Stimulated activated effector memory CD8-positive, alpha-beta T cell treated with anti-CD3 and anti-CD28 coated beads, Interleukin-12 subunit alpha, Interleukin-12 subunit beta, amount 100 ng/mL, for 72 hours (primary cell): ENCODE measurements at regions not wholly inside any gene's neighbourhood (a gene's known extent, or its start where the extent isn't known, plus 50 kb on each side); places are given as distances from the start of the nearest gene placed in this dataset.

ENCODE experiments used
- ATAC-seq: fragments of 150-1000 bp; cut with Tn5 transposase; 2 replicates; pipeline ENCODE4 v1.10.0; 2021
- DNase-seq, 2 donors: peaks; one replicate each; pipeline ENCODE4 v3.0.0; 2021 to 2022; ENCODE audit warnings: low spot score in 2 of 2
- H3K27ac Mint-ChIP-seq: one replicate; pipeline ENCODE4 v1.8.0; 2022; ENCODE audit warnings: mild to moderate bottlenecking, mixed read lengths
- H3K36me3 Mint-ChIP-seq: one replicate; pipeline ENCODE4 v1.8.0; 2022; ENCODE audit warnings: mild to moderate bottlenecking, mixed read lengths
- H3K4me1 Mint-ChIP-seq: one replicate; pipeline ENCODE4 v1.8.0; 2022; ENCODE audit warnings: mixed read lengths
- H3K4me3 Mint-ChIP-seq: one replicate; pipeline ENCODE4 v1.8.0; 2022; ENCODE audit warnings: mild to moderate bottlenecking, mixed read lengths
- H3K9me3 Mint-ChIP-seq: one replicate; pipeline ENCODE4 v1.8.0; 2022; ENCODE audit warnings: mixed read lengths

GRCh38 chr2:185202381-185202780 lies 536.2 kb upstream of the FSIP2 start:
- ATAC-seq: no peak
- DNase-seq: no peak
- Mint-ChIP-seq H3K4me3 (no peak overlapping the region), H3K9me3 (peaks cover 8% of the 10 kb centered on the region), H3K4me1 (no peaks in the 10 kb centered on the region), H3K36me3 (no peaks in the 10 kb centered on the region), H3K27ac (no peak overlapping the region)

DNA sequence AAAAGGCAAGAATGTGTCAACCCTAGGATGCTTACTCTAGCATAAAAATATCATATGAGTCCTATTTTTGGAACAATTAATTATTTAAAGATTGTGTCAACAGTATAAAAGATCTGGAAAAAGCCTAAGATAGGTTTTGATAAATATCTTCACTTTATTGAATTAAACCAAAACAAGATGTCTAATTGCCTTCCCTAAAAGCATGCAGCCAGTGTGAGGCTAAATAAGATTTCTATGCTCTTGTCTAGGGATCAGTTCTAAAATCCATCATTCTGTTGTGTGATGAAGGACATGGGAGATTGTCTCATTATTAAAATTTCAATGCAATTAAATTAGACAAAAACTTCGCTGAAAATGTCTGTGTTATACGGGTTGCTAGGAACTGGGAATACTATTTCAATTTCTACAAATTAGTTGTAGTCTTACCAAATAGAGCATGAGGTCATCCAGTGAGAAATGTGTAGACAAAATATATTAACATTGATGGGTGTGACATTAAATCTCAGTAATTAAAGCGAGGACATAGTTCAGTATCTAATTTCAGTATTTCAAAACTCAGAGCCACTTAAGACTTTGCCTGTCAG lies 535.6 kb upstream of the FSIP2 start:
- no peak overlapping the region for H3K27ac Mint-ChIP-seq

GRCh38 chr2:185208261-185208660 lies 530.3 kb upstream of the FSIP2 start:
- Mint-ChIP-seq H3K4me1 (no peaks in the 10 kb centered on the region), H3K27ac (no peak overlapping the region), H3K36me3 (no peaks in the 10 kb centered on the region), H3K4me3 (no peak overlapping the region), H3K9me3 (peaks cover 16% of the 10 kb centered on the region)
- no peak for DNase-seq
- no peak for ATAC-seq

More for the DNA sequence above, 535.6 kb upstream of the FSIP2 start:
- ATAC-seq (no peak), DNase-seq (no peak)
- Mint-ChIP-seq H3K36me3 (no peaks in the 10 kb centered on the region), H3K4me1 (no peaks in the 10 kb centered on the region), H3K9me3 (peaks cover 8% of the 10 kb centered on the region), H3K4me3 (no peak overlapping the region)

GRCh38 chr2:185215497-185215896 lies 523.1 kb upstream of the FSIP2 start:
- H3K4me1 Mint-ChIP-seq: no peaks in the 10 kb centered on the region
- no peak overlapping the region for H3K4me3 Mint-ChIP-seq
- ATAC-seq (no peak), DNase-seq (no peak)
- H3K9me3 Mint-ChIP-seq: peaks cover 9% of the 10 kb centered on the region
- no peak overlapping the region for H3K27ac Mint-ChIP-seq
- H3K36me3 Mint-ChIP-seq: no peaks in the 10 kb centered on the region

DNA sequence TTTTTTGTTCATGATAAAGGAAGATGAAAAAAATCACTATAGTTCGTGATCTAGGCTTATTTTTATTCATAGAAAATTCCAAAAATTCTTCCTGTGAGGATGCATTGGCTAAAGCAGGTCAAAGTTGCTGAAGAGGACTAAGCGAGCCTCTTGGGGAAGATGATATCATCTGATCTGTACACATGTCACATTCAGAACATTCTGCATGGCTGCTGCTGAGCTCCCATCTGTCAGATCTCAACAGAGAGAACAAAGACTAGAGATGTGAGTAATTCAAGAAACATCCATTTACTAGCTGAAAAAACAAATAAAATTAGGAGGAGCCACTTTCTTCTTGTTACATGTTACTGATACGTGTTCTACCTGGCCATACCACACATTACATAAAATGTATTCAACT lies 518.6 kb upstream of the FSIP2 start:
- no peak overlapping the region for H3K27ac Mint-ChIP-seq
- no peak for ATAC-seq

DNA sequence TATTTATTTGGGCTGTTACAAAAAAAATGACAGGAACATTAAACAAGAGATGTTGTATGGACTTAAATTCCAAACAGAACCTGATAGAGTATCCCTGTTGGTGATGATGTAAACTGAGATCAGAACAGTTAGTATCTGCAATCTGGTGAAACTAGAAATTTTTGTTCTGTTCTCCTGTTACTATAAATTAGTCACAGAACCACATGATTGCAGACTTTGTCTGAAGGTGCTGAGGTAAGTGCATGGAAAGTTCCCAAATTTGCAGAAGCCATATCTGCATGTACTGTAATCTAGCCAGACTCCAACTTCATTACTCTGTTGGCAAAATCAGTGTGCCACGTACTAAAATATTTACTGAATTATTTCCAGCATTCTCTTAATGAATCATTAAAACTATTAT lies 516.3 kb upstream of the FSIP2 start:
- no peak overlapping the region for H3K27ac Mint-ChIP-seq
- DNase-seq (no peak), ATAC-seq (no peak)
- H3K4me3 Mint-ChIP-seq: no peak overlapping the region
- H3K36me3 Mint-ChIP-seq: no peaks in the 10 kb centered on the region
- no peaks in the 10 kb centered on the region for H3K4me1 Mint-ChIP-seq
- peaks cover 9% of the 10 kb centered on the region for H3K9me3 Mint-ChIP-seq

More for the DNA sequence above, 518.6 kb upstream of the FSIP2 start:
- peaks cover 12% of the 10 kb centered on the region for H3K9me3 Mint-ChIP-seq
- H3K4me1 Mint-ChIP-seq: no peaks in the 10 kb centered on the region
- no peak overlapping the region for H3K4me3 Mint-ChIP-seq
- DNase-seq: no peak
- no peaks in the 10 kb centered on the region for H3K36me3 Mint-ChIP-seq

- peaks cover 14% of the 10 kb centered on the region for H3K9me3 Mint-ChIP-seq
- H3K27ac Mint-ChIP-seq: no peak overlapping the region
- H3K4me1 Mint-ChIP-seq: no peaks in the 10 kb centered on the region
- DNase-seq (no peak), ATAC-seq (no peak)
- H3K4me3 Mint-ChIP-seq: no peak overlapping the region
- H3K36me3 Mint-ChIP-seq: no peaks in the 10 kb centered on the region
Measured at GRCh38 chr2:185227391-185227790, 511.2 kb upstream of the FSIP2 start.

- Mint-ChIP-seq H3K36me3 (no peaks in the 10 kb centered on the region), H3K4me3 (no peak overlapping the region), H3K27ac (no peak overlapping the region), H3K9me3 (peaks cover 26% of the 10 kb centered on the region), H3K4me1 (no peaks in the 10 kb centered on the region)
- DNase-seq: no peak
- no peak for ATAC-seq
Measured at GRCh38 chr2:185239491-185239890, 499.1 kb upstream of the FSIP2 start.

GRCh38 chr2:185240796-185241195 lies 497.8 kb upstream of the FSIP2 start:
- H3K9me3 Mint-ChIP-seq: peaks cover 25% of the 10 kb centered on the region
- H3K4me1 Mint-ChIP-seq: no peaks in the 10 kb centered on the region
- H3K4me3 Mint-ChIP-seq: no peak overlapping the region
- ATAC-seq (no peak), DNase-seq (no peak)
- no peaks in the 10 kb centered on the region for H3K36me3 Mint-ChIP-seq
- H3K27ac Mint-ChIP-seq: no peak overlapping the region

DNA sequence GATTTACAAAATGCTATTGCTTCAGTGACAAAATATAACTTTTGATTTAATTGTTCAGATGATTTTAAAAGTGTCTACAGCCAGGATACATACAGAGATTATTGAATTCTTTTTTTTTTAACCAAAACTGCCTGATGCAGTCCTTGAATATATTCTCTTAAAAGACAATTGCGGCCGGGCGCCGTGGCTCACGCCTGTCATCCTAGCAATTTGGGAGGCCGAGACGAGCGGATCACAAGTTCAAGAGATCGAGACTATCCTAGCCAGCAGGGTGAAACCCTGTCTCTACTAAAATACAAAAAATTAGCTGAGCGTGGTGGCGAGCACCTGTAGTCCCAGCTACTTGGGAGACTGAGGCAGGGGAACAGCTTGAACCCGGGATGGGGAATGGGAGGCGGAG lies 497.0 kb upstream of the FSIP2 start:
- no peak overlapping the region for H3K27ac Mint-ChIP-seq
- no peak overlapping the region for H3K4me3 Mint-ChIP-seq
- H3K4me1 Mint-ChIP-seq: no peaks in the 10 kb centered on the region
- ATAC-seq (no peak), DNase-seq (no peak)
- peaks cover 25% of the 10 kb centered on the region for H3K9me3 Mint-ChIP-seq
- H3K36me3 Mint-ChIP-seq: no peaks in the 10 kb centered on the region

GRCh38 chr2:185242462-185242861 lies 496.1 kb upstream of the FSIP2 start:
- no peak for DNase-seq
- Mint-ChIP-seq H3K9me3 (peaks cover 25% of the 10 kb centered on the region), H3K36me3 (no peaks in the 10 kb centered on the region), H3K4me1 (no peaks in the 10 kb centered on the region), H3K27ac (no peak overlapping the region), H3K4me3 (no peak overlapping the region)
- ATAC-seq: no peak

DNA sequence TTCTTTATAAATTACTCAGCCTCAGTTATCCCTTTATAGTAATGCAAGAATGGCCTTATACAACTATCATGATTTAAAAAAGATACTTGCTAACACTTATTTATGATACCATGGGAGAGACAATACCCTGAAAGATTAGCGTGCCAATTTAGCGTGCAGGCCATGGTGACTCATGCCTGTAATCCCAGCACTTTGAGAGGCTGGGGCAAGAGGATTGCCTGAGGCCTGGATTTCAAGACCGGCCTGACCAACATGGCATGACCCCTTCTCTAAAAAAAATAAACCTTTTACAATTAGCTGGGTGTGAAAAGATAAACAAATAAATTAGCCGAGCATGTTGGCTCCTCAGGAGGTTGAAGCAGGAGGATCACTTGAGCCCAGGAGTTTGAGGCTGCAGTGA lies 493.4 kb upstream of the FSIP2 start:
- Mint-ChIP-seq H3K4me1 (no peaks in the 10 kb centered on the region), H3K4me3 (no peak overlapping the region), H3K9me3 (peaks cover 18% of the 10 kb centered on the region), H3K27ac (no peak overlapping the region), H3K36me3 (no peaks in the 10 kb centered on the region)
- no peak for ATAC-seq
- DNase-seq: no peak

GRCh38 chr2:185245806-185246205 lies 492.8 kb upstream of the FSIP2 start:
- no peaks in the 10 kb centered on the region for H3K36me3 Mint-ChIP-seq
- H3K27ac Mint-ChIP-seq: no peak overlapping the region
- DNase-seq (no peak), ATAC-seq (no peak)
- peaks cover 18% of the 10 kb centered on the region for H3K9me3 Mint-ChIP-seq
- H3K4me3 Mint-ChIP-seq: no peak overlapping the region
- H3K4me1 Mint-ChIP-seq: no peaks in the 10 kb centered on the region

DNA sequence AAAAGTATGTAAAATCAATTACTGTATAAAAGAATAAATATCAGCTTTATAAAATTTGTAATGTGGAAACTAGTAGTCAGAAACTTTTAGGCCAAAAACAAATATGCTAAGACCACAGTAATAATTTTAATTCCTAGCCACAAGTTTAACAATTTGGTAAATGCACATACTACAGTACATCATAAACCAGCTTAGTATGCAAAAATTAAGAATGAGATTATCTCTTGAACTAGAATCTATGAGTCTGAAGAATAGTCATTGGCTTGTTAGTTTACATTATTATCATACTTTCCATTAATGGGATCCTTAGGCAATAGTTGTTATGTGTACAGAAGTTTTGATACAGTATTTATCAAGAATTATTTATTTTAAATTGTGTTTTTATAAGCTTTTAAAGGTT lies 491.9 kb upstream of the FSIP2 start:
- Mint-ChIP-seq H3K27ac (no peak overlapping the region), H3K9me3 (peaks cover 16% of the 10 kb centered on the region), H3K36me3 (no peaks in the 10 kb centered on the region), H3K4me3 (no peak overlapping the region), H3K4me1 (no peaks in the 10 kb centered on the region)
- DNase-seq (no peak), ATAC-seq (no peak)

DNA sequence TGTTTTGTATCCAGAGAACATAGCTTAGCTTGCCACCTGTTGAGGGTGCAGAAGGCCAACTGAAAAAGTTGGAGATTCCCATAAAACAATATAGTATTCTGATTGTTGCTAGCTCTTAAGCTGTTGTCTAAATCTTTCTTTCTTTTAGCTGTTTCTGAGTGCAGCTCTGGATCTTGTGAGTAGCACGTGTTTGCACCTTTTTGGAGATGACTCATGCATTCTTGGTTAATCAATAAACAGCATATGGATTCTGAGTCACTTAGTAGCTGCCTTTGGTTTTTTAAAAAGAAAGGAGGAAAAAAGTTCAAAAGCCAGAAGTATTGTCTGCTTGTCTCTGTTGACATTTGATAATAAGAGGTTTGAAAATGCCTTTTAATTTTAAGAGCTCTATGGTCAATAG lies 483.0 kb upstream of the FSIP2 start:
- ATAC-seq (no peak), DNase-seq (no peak)
- Mint-ChIP-seq H3K9me3 (peaks cover 12% of the 10 kb centered on the region), H3K36me3 (no peaks in the 10 kb centered on the region), H3K27ac (no peak overlapping the region), H3K4me1 (no peaks in the 10 kb centered on the region), H3K4me3 (no peak overlapping the region)

GRCh38 chr2:185265747-185266146 lies 472.9 kb upstream of the FSIP2 start:
- ATAC-seq: no peak
- no peak overlapping the region for H3K4me3 Mint-ChIP-seq
- H3K4me1 Mint-ChIP-seq: no peaks in the 10 kb centered on the region
- DNase-seq: no peak
- H3K36me3 Mint-ChIP-seq: no peaks in the 10 kb centered on the region
- peaks cover 8% of the 10 kb centered on the region for H3K9me3 Mint-ChIP-seq
- no peak overlapping the region for H3K27ac Mint-ChIP-seq

GRCh38 chr2:185268651-185269050 lies 470.0 kb upstream of the FSIP2 start:
- Mint-ChIP-seq H3K4me3 (no peak overlapping the region), H3K9me3 (peaks cover 9% of the 10 kb centered on the region), H3K27ac (no peak overlapping the region), H3K36me3 (no peaks in the 10 kb centered on the region), H3K4me1 (no peaks in the 10 kb centered on the region)
- no peak for ATAC-seq
- DNase-seq: no peak
